Thyroid gland (tissue), 4 donors: ENCODE measurements at regions not wholly inside any gene's neighbourhood (a gene's known extent, or its start where the extent isn't known, plus 50 kb on each side); places are given as distances from the start of the nearest gene placed in this dataset.

Experiments
- DNase-seq, 2 donors: peaks; one replicate each; pipeline ENCODE4 v3.0.0-alpha.2; 2019
- H3K27ac ChIP-seq, 3 donors: fragments of 200-600 bp; sonication (generic); 1 replicate in 2 of 3; 2 replicates in 1 of 3; pipeline ENCODE4 v1.5.1; 2016 to 2019; ENCODE audit warnings: mild to moderate bottlenecking in 1 of 3, moderate library complexity in 1 of 3
- H3K27me3 ChIP-seq: fragments of 200-600 bp; sonication (generic); one replicate; pipeline ENCODE4 v1.5.1; 2019
- H3K36me3 ChIP-seq, 2 donors: fragments of 200-600 bp; sonication (generic); one replicate each; pipeline ENCODE4 v1.5.1; 2016 to 2019
- H3K4me1 ChIP-seq, 2 donors: fragments of 200-600 bp; sonication (generic); one replicate each; pipeline ENCODE4 v1.5.1; 2017 to 2019
- H3K4me3 ChIP-seq, 3 donors: fragments of 200-600 bp; sonication (generic); replicated peaks in 1 of 3; 1 replicate in 2 of 3; 2 replicates in 1 of 3; pipeline ENCODE4 v1.5.1; 2016; ENCODE audit warnings: mild to moderate bottlenecking in 1 of 3
- H3K9me3 ChIP-seq: fragments of 200-600 bp; sonication (generic); one replicate; pipeline ENCODE4 v1.5.1; 2017
- CTCF ChIP-seq, 6 experiments: fragments of 200-600 bp in 3 of 6; fragments of 450-650 bp in 3 of 6; sonication (generic) in 3 of 6; IDR thresholded peaks; one replicate each; pipeline ENCODE4 v1.5.1; 2016 to 2019; ENCODE audit warnings: antibody characterized with exemption in 6 of 6, mild to moderate bottlenecking in 2 of 6, inconsistent platforms in 1 of 6, moderate library complexity in 1 of 6
- POLR2A ChIP-seq, 2 donors: fragments of 450-650 bp; IDR thresholded peaks; one replicate each; pipeline ENCODE4 v1.6.1; 2017; ENCODE audit warnings: antibody characterized with exemption in 2 of 2, mild to moderate bottlenecking in 2 of 2, moderate library complexity in 1 of 2
- WGBS, 2 donors: methylation state at CpG; one replicate each; pipeline ENCODE4 v1.1.5; 2017; 5-methylcytosine and 5-hydroxymethylcytosine counted together
- intact Hi-C: fragments of 100-400 bp; cut with DNase I; formaldehyde crosslinking; loops from one replicate; pipeline ENCODE4 v1.15.1; 2023

- WGBS, 2 donors = 49 to 68% methylated on average over 2 of the region's 2 CpGs
- H3K27ac ChIP-seq = no peak overlapping the region
- no peak for DNase-seq
- TF ChIP-seq POLR2A (IDR thresholded peaks at IDR 0.05) = no peak
- no peak for TF ChIP-seq CTCF (IDR thresholded peaks at IDR 0.05)
- intact Hi-C loops = no loop called here
- H3K27me3 ChIP-seq = no peaks in the 10 kb centered on the region
- H3K36me3 ChIP-seq = no peaks in the 10 kb centered on the region
- no peaks in the 10 kb centered on the region for H3K4me1 ChIP-seq
- H3K9me3 ChIP-seq = no peaks in the 10 kb centered on the region
- H3K4me3 ChIP-seq = no peak overlapping the region
These were observed 151.8 kb upstream of the NCAM1 start for GRCh38 chr11:112809429-112809828.

GRCh38 chr11:112810951-112811350 is 150.3 kb upstream of the NCAM1 start:
- no peak overlapping the region for H3K27ac ChIP-seq
- TF ChIP-seq POLR2A (IDR thresholded peaks at IDR 0.05) (no peak), CTCF (IDR thresholded peaks at IDR 0.05) (no peak)
- H3K27me3 ChIP-seq = no peaks in the 10 kb centered on the region
- 44 to 48% methylated on average over 2 of the region's 2 CpGs for WGBS, 2 donors
- no peaks in the 10 kb centered on the region for H3K36me3 ChIP-seq
- DNase-seq = no peak
- H3K4me1 ChIP-seq = no peaks in the 10 kb centered on the region
- H3K4me3 ChIP-seq = no peak overlapping the region
- H3K9me3 ChIP-seq = no peaks in the 10 kb centered on the region
- intact Hi-C loops = no loop called here

GRCh38 chr11:112811783-112812182 is 149.4 kb upstream of the NCAM1 start:
- Histone ChIP-seq H3K4me1 (no peaks in the 10 kb centered on the region), H3K4me3 (no peak overlapping the region), H3K9me3 (no peaks in the 10 kb centered on the region), H3K27me3 (no peaks in the 10 kb centered on the region), H3K27ac (no peak overlapping the region), H3K36me3 (no peaks in the 10 kb centered on the region)
- intact Hi-C loops = no loop called here
- DNase-seq = no peak
- no peak for TF ChIP-seq CTCF (IDR thresholded peaks at IDR 0.05)
- TF ChIP-seq POLR2A (IDR thresholded peaks at IDR 0.05) = no peak
- WGBS, 2 donors = 70 to 75% methylated on average over 4 of the region's 4 CpGs

GRCh38 chr11:112812729-112813128 is 148.5 kb upstream of the NCAM1 start:
- no peak for DNase-seq
- Histone ChIP-seq H3K27ac (no peak overlapping the region), H3K4me3 (no peak overlapping the region), H3K9me3 (no peaks in the 10 kb centered on the region), H3K4me1 (no peaks in the 10 kb centered on the region), H3K36me3 (no peaks in the 10 kb centered on the region), H3K27me3 (no peaks in the 10 kb centered on the region)
- intact Hi-C loops = no loop called here
- WGBS, 2 donors = 39 to 73% methylated on average over 2 of the region's 2 CpGs
- no peak for TF ChIP-seq CTCF (IDR thresholded peaks at IDR 0.05)
- TF ChIP-seq POLR2A (IDR thresholded peaks at IDR 0.05) = no peak

- WGBS, 2 donors = 88 to 96% methylated on average over 4 of the region's 4 CpGs
- Histone ChIP-seq H3K27ac (no peak overlapping the region), H3K27me3 (no peaks in the 10 kb centered on the region), H3K4me3 (no peak overlapping the region), H3K4me1 (no peaks in the 10 kb centered on the region), H3K36me3 (no peaks in the 10 kb centered on the region), H3K9me3 (no peaks in the 10 kb centered on the region)
- TF ChIP-seq CTCF (IDR thresholded peaks at IDR 0.05) (no peak), POLR2A (IDR thresholded peaks at IDR 0.05) (no peak)
- intact Hi-C loops = no loop called here
- DNase-seq = no peak
These were observed 147.1 kb upstream of the NCAM1 start for GRCh38 chr11:112814168-112814567.
